Trophoblast cell (in vitro differentiated cells and primary cell): ENCODE measurements at regions not wholly inside any gene's neighbourhood (a gene's known extent, or its start where the extent isn't known, plus 50 kb on each side); places are given as distances from the start of the nearest gene placed in this dataset.
A peak's percentile ranks its signal among the peaks of the same experiment; 100 is the strongest.

ENCODE experiments used
- DNase-seq, 2 donors: peaks; one replicate each; pipeline ENCODE4 v3.0.0-alpha.2; 2016
- H2AFZ ChIP-seq: 2 replicates; pipeline ENCODE4 v1.6.1; 2013; ENCODE audit warnings: low read length, moderate library complexity, mild to moderate bottlenecking; ENCODE audit not compliant: insufficient read depth, poor library complexity
- H2AK5ac ChIP-seq: 2 replicates; pipeline ENCODE4 v1.6.1; 2013; ENCODE audit warnings: mild to moderate bottlenecking, low read length
- H2BK120ac ChIP-seq: 2 replicates; pipeline ENCODE4 v1.6.1; 2013; ENCODE audit warnings: low read length, mild to moderate bottlenecking, moderate library complexity; ENCODE audit not compliant: insufficient read depth, poor library complexity
- H2BK12ac ChIP-seq: 2 replicates; pipeline ENCODE4 v1.6.1; 2013; ENCODE audit warnings: mild to moderate bottlenecking, low read length, moderate library complexity
- H2BK5ac ChIP-seq: 2 replicates; pipeline ENCODE4 v1.6.1; 2013; ENCODE audit warnings: low read length, low read depth, moderate library complexity, mild to moderate bottlenecking; ENCODE audit not compliant: poor library complexity
- H3K14ac ChIP-seq: 2 replicates; pipeline ENCODE4 v1.6.1; 2013; ENCODE audit warnings: mild to moderate bottlenecking, low read length
- H3K18ac ChIP-seq: 2 replicates; pipeline ENCODE4 v1.6.1; 2013; ENCODE audit warnings: mild to moderate bottlenecking, low read length
- H3K23ac ChIP-seq: 2 replicates; pipeline ENCODE4 v1.6.1; 2013; ENCODE audit warnings: low read length
- H3K27ac ChIP-seq: 2 replicates; pipeline ENCODE4 v1.5.1; 2013; ENCODE audit warnings: low read depth, mild to moderate bottlenecking, inconsistent platforms, low read length, moderate library complexity
- H3K27me3 ChIP-seq: 2 replicates; pipeline ENCODE4 v1.6.1; 2013; ENCODE audit warnings: inconsistent platforms, mild to moderate bottlenecking, low read length, moderate library complexity; ENCODE audit not compliant: insufficient read depth
- H3K36me3 ChIP-seq, 2 experiments: 1 replicate in 1 of 2; 2 replicates in 1 of 2; pipeline ENCODE4 v1.6.1; 2013; ENCODE audit warnings: low read length in 2 of 2, mild to moderate bottlenecking in 2 of 2, moderate library complexity in 1 of 2; ENCODE audit not compliant: insufficient read depth in 2 of 2, control insufficient read depth in 1 of 2
- H3K4ac ChIP-seq: 2 replicates; pipeline ENCODE4 v1.6.1; 2013; ENCODE audit warnings: low read depth, mild to moderate bottlenecking, low read length, moderate library complexity
- H3K4me1 ChIP-seq, 2 experiments: 1 replicate in 1 of 2; 2 replicates in 1 of 2; pipeline ENCODE4 v1.6.1; 2013; ENCODE audit warnings: low read length in 2 of 2, mild to moderate bottlenecking in 2 of 2, moderate library complexity in 1 of 2; ENCODE audit not compliant: insufficient read depth in 2 of 2, control insufficient read depth in 1 of 2
- H3K4me2 ChIP-seq: 2 replicates; pipeline ENCODE4 v1.6.1; 2013; ENCODE audit warnings: inconsistent platforms, mild to moderate bottlenecking, low read length, moderate library complexity
- H3K4me3 ChIP-seq: 2 replicates; pipeline ENCODE4 v1.5.1; 2013; ENCODE audit warnings: mild to moderate bottlenecking, low read depth, low read length, inconsistent platforms
- H3K79me1 ChIP-seq: one replicate; pipeline ENCODE4 v1.6.1; 2013; ENCODE audit warnings: low read length
- H3K79me2 ChIP-seq: 2 replicates; pipeline ENCODE4 v1.6.1; 2013; ENCODE audit warnings: low read length, mild to moderate bottlenecking; ENCODE audit not compliant: control insufficient read depth, insufficient read depth, poor library complexity
- H3K9ac ChIP-seq: 2 replicates; pipeline ENCODE4 v1.6.1; 2013; ENCODE audit warnings: mild to moderate bottlenecking, low read length
- H3K9me3 ChIP-seq: 2 replicates; pipeline ENCODE4 v1.6.1; 2013; ENCODE audit warnings: low read depth, mild to moderate bottlenecking, control low read depth, inconsistent platforms, low read length; ENCODE audit not compliant: insufficient read depth
- H4K12ac ChIP-seq: 2 replicates; pipeline ENCODE4 v1.6.1; 2013; ENCODE audit warnings: low read depth, mild to moderate bottlenecking, low read length, moderate library complexity
- H4K8ac ChIP-seq: 2 replicates; pipeline ENCODE4 v1.6.1; 2013; ENCODE audit warnings: low read depth, mild to moderate bottlenecking, low read length, moderate library complexity
- H4K91ac ChIP-seq: one replicate; pipeline ENCODE4 v1.6.1; 2013; ENCODE audit warnings: low read depth, mild to moderate bottlenecking, low read length, moderate library complexity
- WGBS: extraction: QIAGEN DNeasy Blood & Tissue Kit; methylation state at CpG from one replicate; pipeline ENCODE4 v1.1.7; 2013; ENCODE audit warnings: missing lambda C conversion rate; ENCODE audit not compliant: insufficient read length, insufficient coverage; ENCODE audit errors: extremely low coverage; 5-methylcytosine and 5-hydroxymethylcytosine counted together

DNA sequence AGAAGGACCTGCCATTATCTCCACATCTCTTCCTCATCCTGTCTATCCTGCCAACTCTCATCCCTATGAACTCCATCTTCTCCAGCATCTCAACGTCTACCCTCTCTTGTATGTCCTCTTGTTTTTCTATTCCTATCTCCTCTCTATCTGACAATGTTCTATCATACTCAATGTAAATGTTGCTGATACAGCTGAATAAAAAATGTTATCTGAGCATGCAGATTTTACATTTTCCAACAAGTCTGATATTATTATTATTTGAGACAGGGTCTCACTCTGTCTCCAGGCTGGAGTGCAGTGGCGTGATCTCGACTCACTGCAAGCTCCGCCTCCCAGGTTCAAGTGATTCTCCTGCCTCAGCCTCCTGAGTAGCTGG lies 56.0 kb upstream of the RAI14 start:
- no peak overlapping the region for H3K23ac ChIP-seq
- no peak overlapping the region for H3K9ac ChIP-seq
- no peak overlapping the region for H3K14ac ChIP-seq
- H3K4me3 ChIP-seq, result no peak overlapping the region
- H2BK5ac ChIP-seq, result no peak overlapping the region
- H3K36me3 ChIP-seq, result no peaks in the 10 kb centered on the region
- H3K4ac ChIP-seq, result no peak overlapping the region
- no peak overlapping the region for H2AFZ ChIP-seq
- no peak overlapping the region for H3K4me2 ChIP-seq
- H3K79me1 ChIP-seq, result no peaks in the 10 kb centered on the region
- H2BK12ac ChIP-seq, result no peak overlapping the region
- H3K4me1 ChIP-seq, result no peaks in the 10 kb centered on the region
- WGBS, result no CpG with 5 or more reads among the region's 4 CpGs
- H3K27ac ChIP-seq, result no peak overlapping the region
- H3K79me2 ChIP-seq, result no peaks in the 10 kb centered on the region
- no peaks in the 10 kb centered on the region for H3K27me3 ChIP-seq
- H3K9me3 ChIP-seq, result no peaks in the 10 kb centered on the region
- no peak overlapping the region for H4K8ac ChIP-seq
- no peak for DNase-seq
- H2AK5ac ChIP-seq, result no peak overlapping the region
- H2BK120ac ChIP-seq, result no peak overlapping the region
- no peak overlapping the region for H4K12ac ChIP-seq
- H4K91ac ChIP-seq, result no peak overlapping the region
- H3K18ac ChIP-seq, result no peak overlapping the region

DNA sequence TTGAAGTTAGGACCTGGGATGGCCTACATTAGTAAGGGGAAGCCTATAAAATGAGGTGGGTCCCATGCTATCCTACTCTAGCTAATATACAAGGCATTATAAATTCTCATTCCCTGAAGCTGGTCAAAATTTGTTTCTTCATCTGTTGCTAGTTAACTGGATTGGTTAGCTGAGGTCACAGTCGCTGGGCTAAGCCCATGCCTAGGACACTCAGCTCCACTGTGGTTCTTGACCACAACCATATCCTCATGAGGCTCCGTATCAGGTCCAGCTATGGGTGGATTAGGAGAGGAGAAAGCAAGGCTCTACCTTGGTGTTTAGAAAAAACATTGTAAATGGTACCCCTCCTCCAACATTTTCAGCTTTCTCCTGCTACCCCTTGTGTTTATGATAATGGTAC lies 52.8 kb upstream of the RAI14 start:
- Histone ChIP-seq H3K4me1 (no peaks in the 10 kb centered on the region), H4K91ac (no peak overlapping the region), H3K27me3 (no peaks in the 10 kb centered on the region), H3K18ac (no peak overlapping the region), H4K8ac (no peak overlapping the region), H3K36me3 (no peaks in the 10 kb centered on the region), H3K9me3 (no peaks in the 10 kb centered on the region), H3K9ac (no peak overlapping the region), H2BK5ac (no peak overlapping the region), H3K4ac (no peak overlapping the region), H3K79me2 (no peaks in the 10 kb centered on the region), H4K12ac (no peak overlapping the region), H3K14ac (no peak overlapping the region), H3K23ac (no peak overlapping the region), H3K27ac (no peak overlapping the region), H3K79me1 (no peaks in the 10 kb centered on the region), H3K4me3 (no peak overlapping the region), H2BK120ac (no peak overlapping the region), H2AFZ (no peak overlapping the region), H2AK5ac (no peak overlapping the region), H3K4me2 (no peak overlapping the region), H2BK12ac (no peak overlapping the region)
- no CpG with 5 or more reads among the region's 2 CpGs for WGBS
- DNase-seq, result no peak

DNA sequence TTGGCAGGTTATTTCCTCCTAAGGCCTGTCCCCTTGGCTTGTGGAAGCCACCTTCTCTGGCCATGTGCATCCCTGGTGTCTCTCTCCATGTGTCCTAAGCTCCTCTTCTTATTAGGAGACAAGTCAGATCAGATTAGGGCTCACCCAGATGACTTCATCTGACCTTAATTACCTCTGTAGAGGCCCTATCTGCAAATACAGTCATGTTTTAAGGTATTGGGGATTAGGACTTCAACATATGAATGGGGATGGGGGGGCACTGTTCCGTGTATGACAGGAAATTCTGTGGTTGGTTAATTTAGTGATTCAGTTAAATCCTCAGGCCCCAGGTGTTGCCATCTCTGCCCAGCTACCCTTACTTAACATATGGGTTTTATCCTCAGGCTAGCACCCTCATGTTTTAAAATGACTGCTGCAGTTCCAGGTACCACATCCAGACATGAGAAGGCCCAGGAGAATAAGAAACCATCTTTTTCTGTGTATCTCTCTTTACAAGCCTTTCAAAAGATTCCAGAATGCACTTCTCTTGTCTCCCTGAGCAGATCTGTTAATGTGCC lies 51.9 kb upstream of the RAI14 start:
- no peaks in the 10 kb centered on the region for H3K9me3 ChIP-seq
- H4K12ac ChIP-seq, result no peak overlapping the region
- no peak overlapping the region for H3K23ac ChIP-seq
- H2AFZ ChIP-seq, result no peak overlapping the region
- H3K18ac ChIP-seq, result no peak overlapping the region
- no peak overlapping the region for H4K8ac ChIP-seq
- H3K79me1 ChIP-seq, result no peaks in the 10 kb centered on the region
- H2AK5ac ChIP-seq, result no peak overlapping the region
- no peaks in the 10 kb centered on the region for H3K4me1 ChIP-seq
- no peak overlapping the region for H2BK120ac ChIP-seq
- no peak overlapping the region for H3K4me2 ChIP-seq
- H3K27ac ChIP-seq, result no peak overlapping the region
- H3K9ac ChIP-seq, result no peak overlapping the region
- WGBS, result no CpG with 5 or more reads among the region's 1 CpG
- no peak overlapping the region for H3K4ac ChIP-seq
- peak; percentile 51 to 64 for DNase-seq
- no peaks in the 10 kb centered on the region for H3K27me3 ChIP-seq
- no peak overlapping the region for H3K14ac ChIP-seq
- H2BK5ac ChIP-seq, result no peak overlapping the region
- H3K36me3 ChIP-seq, result no peaks in the 10 kb centered on the region
- H4K91ac ChIP-seq, result no peak overlapping the region
- H3K79me2 ChIP-seq, result no peaks in the 10 kb centered on the region
- no peak overlapping the region for H3K4me3 ChIP-seq
- H2BK12ac ChIP-seq, result no peak overlapping the region

DNA sequence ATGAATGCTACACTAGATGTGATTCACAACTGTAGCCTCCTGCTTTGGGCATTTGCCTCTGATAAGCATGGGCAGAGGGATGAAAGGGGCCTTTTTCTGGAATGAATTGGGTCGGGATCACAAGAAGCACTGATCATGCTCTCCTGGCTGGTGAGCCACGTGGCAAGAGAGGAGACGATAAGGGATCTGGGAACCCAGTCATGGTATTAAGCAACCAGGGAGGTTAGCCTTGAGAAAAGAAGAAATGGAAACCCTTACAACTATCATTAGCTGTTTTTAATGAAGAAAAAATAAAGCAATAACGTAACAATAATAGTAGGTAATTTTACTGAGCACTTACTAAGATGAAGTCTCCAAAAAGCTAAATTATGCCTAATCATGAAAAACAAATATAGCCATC lies 50.0 kb upstream of the RAI14 start:
- H2AFZ ChIP-seq, result no peak overlapping the region
- H2BK12ac ChIP-seq, result no peak overlapping the region
- H3K27me3 ChIP-seq, result no peaks in the 10 kb centered on the region
- no peaks in the 10 kb centered on the region for H3K36me3 ChIP-seq
- no peak overlapping the region for H3K23ac ChIP-seq
- H2BK5ac ChIP-seq, result no peak overlapping the region
- H2AK5ac ChIP-seq, result no peak overlapping the region
- no peaks in the 10 kb centered on the region for H3K79me2 ChIP-seq
- H3K4me3 ChIP-seq, result no peak overlapping the region
- no peaks in the 10 kb centered on the region for H3K4me1 ChIP-seq
- WGBS, result no CpG with 5 or more reads among the region's 4 CpGs
- no peak overlapping the region for H2BK120ac ChIP-seq
- no peaks in the 10 kb centered on the region for H3K9me3 ChIP-seq
- no peak overlapping the region for H3K18ac ChIP-seq
- no peak overlapping the region for H4K91ac ChIP-seq
- H3K79me1 ChIP-seq, result no peaks in the 10 kb centered on the region
- H3K4me2 ChIP-seq, result no peak overlapping the region
- H4K8ac ChIP-seq, result no peak overlapping the region
- peak overlapping the region; percentile 56 for H3K9ac ChIP-seq
- no peak overlapping the region for H3K4ac ChIP-seq
- H4K12ac ChIP-seq, result no peak overlapping the region
- no peak for DNase-seq
- no peak overlapping the region for H3K27ac ChIP-seq
- H3K14ac ChIP-seq, result no peak overlapping the region
